ENCODE measurements at regions not wholly inside any gene's neighbourhood (a gene's known extent, or its start where the extent isn't known, plus 50 kb on each side); places are given as distances from the start of the nearest gene placed in this dataset.

DNA sequence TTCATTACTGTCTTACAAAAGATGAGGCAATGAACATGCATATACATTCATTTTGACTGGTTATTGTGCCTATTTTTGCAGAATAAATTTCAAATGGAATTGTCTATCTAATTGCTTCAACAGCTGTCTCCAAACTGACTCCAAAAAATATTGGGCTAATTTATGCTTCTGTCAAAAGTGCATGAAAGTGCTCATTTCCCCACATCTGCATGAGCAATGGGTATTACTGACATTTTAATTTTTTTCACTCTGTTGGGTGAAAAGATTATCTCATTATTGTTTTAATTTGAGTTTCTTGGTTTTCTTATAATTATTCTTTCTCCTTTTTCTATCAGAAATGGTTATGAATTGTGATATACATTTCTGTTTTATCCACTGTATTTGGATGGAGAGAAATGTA is 404.2 kb downstream of the QKI start:
- no peak for DNase-seq

DNA sequence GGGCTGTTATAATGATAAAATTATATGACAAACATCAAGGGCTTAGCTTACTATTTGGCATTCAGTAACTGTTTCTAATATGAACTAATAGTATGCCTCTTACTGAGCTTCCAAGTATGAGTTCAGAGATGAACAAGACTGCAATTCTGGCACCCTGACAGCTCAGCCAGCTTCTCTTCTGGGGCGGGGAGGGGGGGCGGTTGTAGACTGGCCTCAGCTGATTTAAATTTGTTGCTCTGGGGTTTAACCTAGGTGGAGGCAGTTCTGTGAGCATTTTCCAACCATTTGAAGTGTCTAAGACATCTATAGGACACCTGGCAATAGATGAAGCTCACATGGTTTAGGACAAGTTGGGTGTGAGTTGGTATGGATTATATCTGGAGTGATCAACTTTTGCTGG is 401.9 kb downstream of the QKI start:
- no peak for DNase-seq

DNA sequence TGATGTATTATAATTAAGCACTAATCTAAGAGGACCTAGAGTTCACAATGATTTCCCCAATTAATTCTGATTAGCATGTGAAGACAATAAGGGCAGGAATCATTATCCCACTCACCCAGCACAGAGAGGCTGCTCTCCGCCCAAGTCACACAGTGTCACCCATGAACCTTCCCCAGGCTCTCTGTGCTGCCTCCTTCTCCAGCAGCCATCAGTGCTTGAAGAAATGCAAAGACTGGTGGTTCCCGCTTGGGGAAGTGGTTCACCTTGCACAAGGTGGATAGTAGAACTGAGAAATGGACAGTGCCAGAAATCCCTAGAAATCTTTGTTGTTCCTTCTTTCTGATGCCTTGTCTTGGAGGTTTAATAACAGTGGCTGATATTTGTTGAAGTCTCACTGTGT is 401.3 kb downstream of the QKI start:
- DNase-seq: no peak

DNA sequence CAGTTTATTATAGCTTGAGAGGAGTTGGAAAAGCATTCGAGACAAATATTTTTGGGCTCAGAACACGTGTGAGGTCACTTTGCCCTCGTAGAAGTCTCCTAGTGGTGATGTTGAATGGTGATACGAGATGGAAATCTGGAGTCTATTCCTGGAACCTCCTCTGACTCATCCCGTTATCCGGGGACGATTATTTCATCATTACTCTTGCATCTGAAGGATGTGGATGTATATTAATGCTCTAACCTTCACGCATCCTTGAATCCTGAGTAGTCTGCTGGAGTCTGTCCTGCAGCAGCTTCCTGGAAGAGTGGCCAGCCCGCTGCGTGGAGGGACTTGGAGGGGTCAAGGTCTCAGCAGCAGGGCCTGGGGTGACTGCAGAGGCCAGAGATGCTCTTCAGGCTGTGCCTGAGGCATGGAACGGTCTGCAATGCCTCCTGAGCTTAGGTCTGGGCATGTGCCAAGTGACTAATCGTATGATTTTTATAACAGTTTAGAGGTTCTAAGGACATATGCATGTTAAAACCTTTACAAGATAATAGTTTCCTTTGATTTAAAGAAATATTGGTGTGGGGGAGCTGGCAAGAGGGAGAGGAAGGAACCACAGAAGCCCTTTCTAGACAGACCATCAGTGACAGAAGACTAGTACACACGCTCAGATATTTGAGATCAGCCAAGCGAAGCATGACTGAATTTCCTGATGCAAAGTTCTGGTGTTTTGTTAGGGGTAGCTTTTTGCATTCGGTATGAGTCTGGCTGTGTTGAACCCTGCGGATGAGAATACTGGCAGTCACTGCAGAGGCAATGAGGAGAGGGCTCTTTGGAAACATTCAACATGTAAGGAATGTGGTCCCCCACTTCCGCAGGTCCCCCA is 400.2 kb downstream of the QKI start:
- no peak for DNase-seq

DNA sequence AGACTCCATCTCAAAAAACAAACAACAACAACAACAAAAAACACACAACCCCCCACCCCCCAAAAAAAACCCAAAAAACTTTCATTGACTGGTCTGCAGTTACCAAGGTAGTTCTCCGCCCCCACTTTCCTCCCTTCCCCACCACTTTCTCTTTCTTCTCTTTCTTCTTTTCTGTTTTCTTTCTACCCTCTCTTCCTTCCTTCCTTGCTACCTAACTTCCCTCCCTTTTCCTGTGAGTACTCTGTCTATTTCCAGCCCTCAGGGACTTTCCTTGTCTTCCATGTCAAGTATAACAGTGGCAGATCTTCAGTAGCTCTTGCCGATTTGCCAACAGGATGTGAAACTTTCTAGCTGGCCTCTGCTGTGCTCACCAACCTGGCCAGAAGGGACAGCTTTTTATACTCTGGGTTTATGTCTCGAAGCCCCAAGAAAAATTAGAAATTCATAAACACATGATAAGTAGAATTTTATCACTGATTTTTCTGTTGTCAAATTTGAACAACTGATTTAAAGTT is 399.5 kb downstream of the QKI start:
- no peak for DNase-seq

DNA sequence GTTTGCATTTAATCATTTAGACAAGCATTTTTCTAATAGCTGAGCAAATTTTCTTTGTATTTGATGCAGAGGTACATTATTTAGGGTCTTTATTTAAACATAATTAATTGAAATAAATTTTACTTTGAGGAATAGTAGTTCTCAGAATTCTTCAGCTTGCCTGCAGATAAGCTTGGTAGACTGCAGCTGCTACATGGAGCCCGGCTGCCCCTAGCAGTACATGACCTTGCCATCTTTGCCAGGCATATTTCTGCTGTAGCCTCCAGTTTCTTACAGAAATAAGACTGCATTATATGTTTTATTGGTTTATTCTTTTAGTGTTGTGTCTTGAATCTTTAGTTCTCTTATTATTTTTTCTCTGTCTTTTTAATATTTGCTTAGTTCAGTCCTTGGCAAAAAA is 396.8 kb downstream of the QKI start:
- no peak for DNase-seq

DNA sequence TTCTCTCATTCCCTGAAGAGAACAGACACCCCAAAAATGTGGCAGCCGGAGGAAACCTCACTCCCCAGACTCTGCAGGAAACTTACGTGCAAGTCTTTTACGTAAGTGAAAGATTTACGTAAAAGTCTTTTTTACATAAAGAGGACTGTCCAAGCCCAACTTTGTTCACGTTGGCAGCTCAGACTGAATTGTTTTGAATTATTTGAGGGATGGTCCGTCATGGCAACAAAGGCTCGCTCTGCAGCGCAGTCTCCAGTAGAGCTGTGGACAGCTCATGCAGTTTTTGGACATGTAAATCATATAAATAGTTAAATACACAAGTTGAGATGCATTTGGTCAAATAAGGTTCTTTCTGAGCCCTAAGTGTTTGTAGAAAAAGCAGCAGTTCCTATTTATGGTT is 394.8 kb downstream of the QKI start:
- no peak for DNase-seq

DNA sequence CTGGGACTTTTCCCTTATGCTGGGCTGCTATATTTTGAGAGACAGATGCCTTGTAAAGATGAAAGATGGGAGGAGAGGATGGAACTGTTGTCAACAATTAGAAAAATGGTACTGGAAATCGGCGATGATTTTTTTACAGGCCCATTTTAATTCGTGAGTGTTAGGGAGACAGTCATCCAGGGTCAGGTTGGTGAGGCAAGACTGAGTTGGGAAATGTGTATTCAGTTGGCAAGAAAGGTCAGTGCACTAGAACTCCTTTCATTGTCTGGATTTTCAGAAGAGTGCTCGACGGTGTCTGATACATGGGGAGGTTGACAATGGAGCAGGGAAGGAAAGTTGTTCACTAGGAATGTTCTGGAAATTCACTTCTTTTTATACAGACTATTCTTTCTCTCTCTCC is 394.4 kb downstream of the QKI start:
- DNase-seq: no peak

GRCh38 chr6:163808231-163808630 is 393.7 kb downstream of the QKI start:
- DNase-seq: no peak

- no peak for DNase-seq
These were observed 392.4 kb downstream of the QKI start for GRCh38 chr6:163806755-163807499.

DNA sequence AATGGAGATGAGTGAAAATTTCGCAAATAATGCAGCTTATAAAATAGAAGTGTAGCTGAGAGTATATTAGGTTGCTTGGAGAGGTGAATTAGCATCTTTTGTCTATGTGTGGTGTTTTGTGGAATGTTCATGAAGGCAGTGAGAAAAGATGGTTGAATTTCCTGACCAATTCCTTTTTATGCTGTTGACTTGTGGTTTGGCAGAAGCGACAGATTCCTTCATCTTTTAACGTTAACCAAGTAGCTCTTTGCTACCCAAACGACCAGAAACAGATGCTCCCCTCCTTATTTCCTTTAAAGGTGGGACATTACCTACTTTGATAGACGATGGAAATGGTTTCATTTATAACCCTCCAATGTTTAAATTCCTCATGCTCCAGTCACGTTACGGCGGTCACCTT is 390.5 kb downstream of the QKI start:
- DNase-seq: no peak

- no peak for DNase-seq
These were observed 387.7 kb downstream of the QKI start for GRCh38 chr6:163802267-163802666.

DNA sequence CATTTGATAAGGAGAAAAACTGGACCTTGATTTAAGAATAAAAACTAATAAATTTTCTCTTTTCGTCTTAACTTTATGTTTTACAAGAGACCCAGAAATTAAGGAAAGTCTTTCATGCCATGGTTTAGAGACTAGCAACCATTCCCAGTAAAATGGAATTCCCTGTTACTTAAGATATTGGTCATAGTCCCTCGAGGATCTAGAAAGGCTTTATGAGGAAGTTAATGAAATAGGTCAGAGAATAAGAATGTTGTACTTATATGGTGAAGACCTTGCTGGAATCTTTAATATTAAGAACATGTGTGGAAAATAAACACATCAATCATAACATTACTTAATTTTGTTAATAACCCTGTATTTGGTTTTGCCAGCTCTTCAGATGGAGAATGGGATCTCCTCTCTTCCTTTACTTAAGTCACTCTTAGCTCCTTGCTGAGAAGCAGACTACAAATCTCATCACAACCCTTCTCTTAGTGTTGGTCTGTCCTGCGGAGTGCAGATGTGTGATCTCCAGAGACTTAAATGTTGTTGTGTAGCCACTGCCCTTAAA is 382.9 kb downstream of the QKI start:
- DNase-seq: no peak

DNA sequence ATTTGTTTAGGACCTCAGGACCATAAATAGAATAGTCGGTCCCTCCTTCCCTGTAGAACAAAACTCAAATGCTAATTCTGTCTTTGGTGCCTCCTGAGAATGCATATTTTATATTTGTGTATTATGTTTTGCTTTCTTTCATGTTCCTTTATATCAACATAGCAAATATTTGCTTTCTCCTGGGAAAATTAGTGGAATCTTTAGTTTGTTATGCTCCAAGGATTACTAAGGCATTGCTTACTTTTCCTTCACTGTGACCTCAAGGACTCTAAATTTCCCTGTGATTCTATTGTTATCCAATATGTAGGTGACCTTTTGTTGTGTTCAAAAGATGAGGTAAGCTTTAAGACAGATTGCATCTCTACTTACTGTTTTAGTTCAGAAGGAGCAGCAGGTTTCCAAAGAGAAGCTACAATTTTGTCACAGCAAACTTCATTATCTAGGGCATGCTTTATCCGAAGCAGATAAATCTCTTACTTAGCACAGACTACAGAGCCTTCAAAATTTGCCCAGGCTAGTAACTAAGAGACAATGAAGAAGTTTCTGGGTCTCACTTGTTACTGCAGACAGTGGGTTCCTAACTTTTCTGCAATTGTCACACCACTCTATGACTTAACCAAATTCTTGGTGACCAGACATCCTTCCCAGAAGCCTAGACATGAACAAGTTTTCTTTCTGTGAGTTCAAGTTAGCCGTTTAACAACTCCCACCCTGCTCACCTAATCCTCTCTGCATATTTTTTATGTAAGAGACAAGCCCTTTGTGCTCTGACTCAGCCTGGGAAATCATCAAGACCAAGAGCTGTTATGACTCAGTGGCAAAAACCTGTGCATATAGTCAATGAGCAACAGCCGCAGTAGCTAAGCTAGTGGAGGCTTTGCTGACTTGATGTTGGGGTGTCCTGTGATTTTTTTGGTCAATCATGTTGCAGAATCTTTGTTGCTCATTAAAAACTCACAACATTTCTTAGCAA is 378.8 kb downstream of the QKI start:
- no peak for DNase-seq

DNA sequence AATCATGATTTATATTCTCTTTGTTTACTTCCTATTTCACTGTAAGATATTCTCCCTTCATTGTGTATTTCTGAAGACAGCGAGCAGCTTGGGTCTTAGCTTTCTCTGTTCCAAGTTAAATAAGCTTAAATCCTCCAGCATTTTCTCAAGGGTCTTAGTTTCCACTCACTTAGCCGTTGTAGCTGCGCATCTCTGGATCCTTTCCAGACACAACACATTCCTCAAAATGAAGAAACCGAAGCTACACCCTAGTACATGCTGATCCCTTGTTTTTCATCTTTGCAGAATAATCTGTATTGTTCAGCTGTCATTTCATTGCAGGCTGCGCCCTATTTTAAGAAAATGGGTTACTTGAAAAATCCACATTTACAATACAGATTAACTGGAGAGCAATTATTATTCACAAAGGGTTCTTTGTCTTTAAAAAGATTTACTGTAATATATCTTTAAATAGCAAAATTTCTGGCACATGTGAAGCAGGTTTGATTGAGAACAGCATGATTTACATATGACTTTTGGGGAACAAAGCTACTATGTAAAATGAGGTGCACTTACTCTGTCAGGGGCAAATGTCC is 375.8 kb downstream of the QKI start:
- DNase-seq: no peak

- no peak for DNase-seq
These were observed 374.8 kb downstream of the QKI start for GRCh38 chr6:163789199-163789810.

DNA sequence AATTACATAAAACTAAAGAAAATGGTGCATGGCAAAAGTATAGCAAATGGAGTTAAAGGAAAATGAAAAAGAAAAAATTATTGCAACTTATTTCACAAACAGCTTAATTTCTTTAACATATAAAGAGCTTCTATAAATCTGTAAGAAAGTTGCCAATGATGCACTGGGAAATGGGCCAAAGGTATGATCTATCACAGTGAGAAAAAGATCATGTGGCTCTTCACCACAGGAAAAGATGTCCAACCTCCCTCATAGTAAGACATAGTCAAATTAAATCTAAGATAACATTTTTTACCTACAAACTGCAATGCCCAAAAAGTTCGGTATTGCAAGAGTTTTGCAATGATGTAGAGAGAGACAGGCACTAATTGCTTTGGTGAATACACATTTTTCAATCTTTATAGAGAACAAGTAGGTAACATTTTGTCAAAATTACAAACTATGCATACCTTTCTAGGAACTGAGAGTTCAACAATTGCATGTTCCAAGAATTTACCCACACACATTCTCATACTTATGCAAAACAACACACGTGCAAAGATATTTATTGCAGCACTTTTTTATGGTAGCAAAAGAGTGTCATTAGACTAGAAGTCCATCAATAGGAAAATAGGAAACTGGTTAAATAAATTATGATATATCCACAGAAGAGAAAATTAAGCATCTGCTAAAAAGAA is 372.6 kb downstream of the QKI start:
- no peak for DNase-seq

GRCh38 chr6:163782436-163783003 is 368.0 kb downstream of the QKI start:
- DNase-seq: no peak

DNA sequence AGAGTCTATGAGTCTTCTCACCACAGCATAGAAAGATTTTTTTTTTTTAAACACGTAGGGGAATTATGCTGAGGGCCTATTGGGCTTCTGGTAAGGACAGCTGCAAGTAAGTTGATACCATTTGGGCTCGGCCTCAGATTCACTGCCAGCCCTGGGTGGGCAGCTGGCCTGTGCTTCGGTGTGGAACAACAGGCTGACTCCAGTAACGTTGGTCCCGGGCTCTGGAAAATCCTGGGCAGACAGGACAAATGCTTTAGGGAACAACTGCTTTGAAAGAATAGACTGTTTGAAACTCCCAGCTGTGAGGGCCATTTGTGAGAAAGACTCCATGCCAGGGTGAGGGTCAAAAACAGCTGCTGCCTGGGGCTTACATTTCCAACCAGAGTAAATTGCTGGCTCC is 366.5 kb downstream of the QKI start:
- no peak for DNase-seq

- no peak for DNase-seq
These were observed 365.3 kb downstream of the QKI start for GRCh38 chr6:163779727-163780284.
